Body of pancreas (tissue), 4 donors: ENCODE measurements at regions not wholly inside any gene's neighbourhood (a gene's known extent, or its start where the extent isn't known, plus 50 kb on each side); places are given as distances from the start of the nearest gene placed in this dataset.

ENCODE experiments used
- POLR2A ChIP-seq, 3 donors: fragments of 450-650 bp; IDR thresholded peaks; one replicate each; pipeline ENCODE4 v1.6.1; 2016; ENCODE audit warnings: antibody characterized with exemption in 3 of 3, mild to moderate bottlenecking in 2 of 3
- TF ChIP-seq, protein P1 (sequence below), 7 experiments: fragments of 450-650 bp in 4 of 7; fragments of 200-600 bp in 3 of 7; sonication (generic) in 3 of 7; IDR thresholded peaks; one replicate each; pipeline ENCODE4 v1.5.1; 2016 to 2019; ENCODE audit warnings: antibody characterized with exemption in 7 of 7

DNA sequence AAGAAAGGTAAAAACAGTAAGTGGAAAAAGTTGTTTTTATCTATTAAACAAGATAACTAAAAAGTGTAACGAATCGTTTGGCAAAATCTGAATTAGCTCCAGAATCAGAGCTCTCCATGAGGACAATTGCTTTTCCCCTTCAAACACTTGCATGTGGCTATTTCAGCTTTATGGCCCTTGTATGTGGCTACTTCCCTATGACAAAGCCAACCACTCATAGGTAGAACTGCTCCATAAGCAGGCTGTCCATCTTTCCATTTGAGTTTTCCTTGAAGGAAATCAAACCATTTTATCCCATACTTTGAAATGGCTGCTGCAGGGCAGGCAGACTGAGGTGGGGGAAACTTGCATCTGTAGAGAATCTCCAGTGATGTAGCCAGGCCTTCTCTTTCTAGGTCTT, 445.5 kb upstream of the ID2 start:
- TF ChIP-seq, protein P1, sequence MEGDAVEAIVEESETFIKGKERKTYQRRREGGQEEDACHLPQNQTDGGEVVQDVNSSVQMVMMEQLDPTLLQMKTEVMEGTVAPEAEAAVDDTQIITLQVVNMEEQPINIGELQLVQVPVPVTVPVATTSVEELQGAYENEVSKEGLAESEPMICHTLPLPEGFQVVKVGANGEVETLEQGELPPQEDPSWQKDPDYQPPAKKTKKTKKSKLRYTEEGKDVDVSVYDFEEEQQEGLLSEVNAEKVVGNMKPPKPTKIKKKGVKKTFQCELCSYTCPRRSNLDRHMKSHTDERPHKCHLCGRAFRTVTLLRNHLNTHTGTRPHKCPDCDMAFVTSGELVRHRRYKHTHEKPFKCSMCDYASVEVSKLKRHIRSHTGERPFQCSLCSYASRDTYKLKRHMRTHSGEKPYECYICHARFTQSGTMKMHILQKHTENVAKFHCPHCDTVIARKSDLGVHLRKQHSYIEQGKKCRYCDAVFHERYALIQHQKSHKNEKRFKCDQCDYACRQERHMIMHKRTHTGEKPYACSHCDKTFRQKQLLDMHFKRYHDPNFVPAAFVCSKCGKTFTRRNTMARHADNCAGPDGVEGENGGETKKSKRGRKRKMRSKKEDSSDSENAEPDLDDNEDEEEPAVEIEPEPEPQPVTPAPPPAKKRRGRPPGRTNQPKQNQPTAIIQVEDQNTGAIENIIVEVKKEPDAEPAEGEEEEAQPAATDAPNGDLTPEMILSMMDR (IDR thresholded peaks at IDR 0.05) = no peak
- TF ChIP-seq POLR2A (IDR thresholded peaks at IDR 0.05) = no peak
